ENCODE measurements at regions not wholly inside any gene's neighbourhood (a gene's known extent, or its start where the extent isn't known, plus 50 kb on each side); places are given as distances from the start of the nearest gene placed in this dataset.
A peak's percentile ranks its signal among the peaks of the same experiment; 100 is the strongest.

GRCh38 chr14:42307239-42307825 is 700.7 kb downstream of the LRFN5 start:
- no peaks in the 10 kb centered on the region for H4K20me1 ChIP-seq (ENCODE audit: control insufficient read depth, extremely low read depth, insufficient read depth, low read length)
- no peaks in the 10 kb centered on the region for H3K79me2 ChIP-seq (ENCODE audit: control insufficient read depth, insufficient read depth, low read length)
- no peaks in the 10 kb centered on the region for H3K4me1 ChIP-seq (ENCODE audit: control insufficient read depth, extremely low read depth, insufficient read depth, low read length)
- TF ChIP-seq EZH2 (IDR thresholded peaks at IDR 0.05; ENCODE audit: low read length, missing control alignments): no peak
- no peak for TF ChIP-seq CTCF (conservative IDR thresholded peaks at IDR 0.05 in 1 of 2, IDR thresholded peaks at IDR 0.05 in 1 of 2; ENCODE audit: low read depth in 1 of 2, low read length in 2 of 2)
- no peaks in the 10 kb centered on the region for H3K9me3 ChIP-seq (ENCODE audit: control insufficient read depth, insufficient read depth, low read depth, low read length)
- no peaks in the 10 kb centered on the region for H3K27me3 ChIP-seq (ENCODE audit: control insufficient read depth, insufficient read depth, low read length)
- H3K9ac ChIP-seq (ENCODE audit: insufficient read depth, low read length): no peak overlapping the region
- no peaks in the 10 kb centered on the region for H3K36me3 ChIP-seq (ENCODE audit: control insufficient read depth, insufficient read depth, low read length)
- H3K27ac ChIP-seq (ENCODE audit: insufficient read depth, low read length): no peak overlapping the region
- H3K4me3 ChIP-seq (replicated peaks in 1 of 4; ENCODE audit: control extremely low read depth in 1 of 4, insufficient read depth in 1 of 4, low read depth in 3 of 4, low read length in 4 of 4): no peak overlapping the region
- no peak overlapping the region for H3K4me2 ChIP-seq (ENCODE audit: extremely low read depth, insufficient read depth, low read length)
- H2AFZ ChIP-seq (ENCODE audit: low read length): no peak overlapping the region
- peak in 1 of 2 donors; percentile 1 for DNase-seq (ENCODE audit: low read depth in 2 of 2)

GRCh38 chr14:42299692-42300091 is 693.0 kb downstream of the LRFN5 start:
- Histone ChIP-seq H3K36me3 (ENCODE audit: control insufficient read depth, insufficient read depth, low read length) (no peaks in the 10 kb centered on the region), H3K79me2 (ENCODE audit: control insufficient read depth, insufficient read depth, low read length) (no peaks in the 10 kb centered on the region), H3K4me1 (ENCODE audit: control insufficient read depth, extremely low read depth, insufficient read depth, low read length) (no peaks in the 10 kb centered on the region), H3K9ac (ENCODE audit: insufficient read depth, low read length) (no peak overlapping the region), H2AFZ (ENCODE audit: low read length) (no peak overlapping the region), H3K27me3 (ENCODE audit: control insufficient read depth, insufficient read depth, low read length) (no peaks in the 10 kb centered on the region), H3K9me3 (ENCODE audit: control insufficient read depth, insufficient read depth, low read depth, low read length) (no peaks in the 10 kb centered on the region), H4K20me1 (ENCODE audit: control insufficient read depth, extremely low read depth, insufficient read depth, low read length) (no peaks in the 10 kb centered on the region), H3K4me3 (replicated peaks in 1 of 4; ENCODE audit: control extremely low read depth in 1 of 4, insufficient read depth in 1 of 4, low read depth in 3 of 4, low read length in 4 of 4) (no peak overlapping the region), H3K4me2 (ENCODE audit: extremely low read depth, insufficient read depth, low read length) (no peak overlapping the region), H3K27ac (ENCODE audit: insufficient read depth, low read length) (no peak overlapping the region)
- no peak for DNase-seq (ENCODE audit: low read depth in 2 of 2)
- no peak for TF ChIP-seq EZH2 (IDR thresholded peaks at IDR 0.05; ENCODE audit: low read length, missing control alignments)
- TF ChIP-seq CTCF (conservative IDR thresholded peaks at IDR 0.05 in 1 of 2, IDR thresholded peaks at IDR 0.05 in 1 of 2; ENCODE audit: low read depth in 1 of 2, low read length in 2 of 2): no peak

DNA sequence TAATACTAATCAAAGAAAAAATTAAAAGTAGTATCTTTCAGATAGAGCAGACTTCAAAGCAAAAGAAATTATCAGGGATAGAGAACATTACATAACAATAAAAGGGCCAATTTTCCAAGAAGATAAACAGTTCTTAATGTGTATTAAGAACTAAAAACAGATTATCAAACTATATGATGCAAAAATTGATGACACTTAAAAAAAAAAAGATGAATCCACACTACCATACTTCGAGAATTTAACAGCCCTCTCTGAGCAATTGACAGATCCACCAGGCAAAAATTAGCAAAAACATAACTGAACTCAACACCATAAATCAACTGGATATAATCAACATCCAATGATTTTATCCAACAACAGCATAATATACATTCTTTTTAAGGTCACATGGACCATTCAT is 686.5 kb downstream of the LRFN5 start:
- Histone ChIP-seq H3K79me2 (ENCODE audit: control insufficient read depth, insufficient read depth, low read length) (no peaks in the 10 kb centered on the region), H3K27ac (ENCODE audit: insufficient read depth, low read length) (no peak overlapping the region), H3K27me3 (ENCODE audit: control insufficient read depth, insufficient read depth, low read length) (no peaks in the 10 kb centered on the region), H2AFZ (ENCODE audit: low read length) (no peak overlapping the region), H3K9ac (ENCODE audit: insufficient read depth, low read length) (no peak overlapping the region), H4K20me1 (ENCODE audit: control insufficient read depth, extremely low read depth, insufficient read depth, low read length) (no peaks in the 10 kb centered on the region), H3K36me3 (ENCODE audit: control insufficient read depth, insufficient read depth, low read length) (no peaks in the 10 kb centered on the region), H3K4me3 (replicated peaks in 1 of 4; ENCODE audit: control extremely low read depth in 1 of 4, insufficient read depth in 1 of 4, low read depth in 3 of 4, low read length in 4 of 4) (no peak overlapping the region), H3K4me1 (ENCODE audit: control insufficient read depth, extremely low read depth, insufficient read depth, low read length) (no peaks in the 10 kb centered on the region), H3K9me3 (ENCODE audit: control insufficient read depth, insufficient read depth, low read depth, low read length) (no peaks in the 10 kb centered on the region), H3K4me2 (ENCODE audit: extremely low read depth, insufficient read depth, low read length) (no peak overlapping the region)
- DNase-seq (ENCODE audit: low read depth in 2 of 2): no peak
- TF ChIP-seq EZH2 (IDR thresholded peaks at IDR 0.05; ENCODE audit: low read length, missing control alignments) (no peak), CTCF (conservative IDR thresholded peaks at IDR 0.05 in 1 of 2, IDR thresholded peaks at IDR 0.05 in 1 of 2; ENCODE audit: low read depth in 1 of 2, low read length in 2 of 2) (no peak)
